Mesendoderm (in vitro differentiated cells): ENCODE measurements at regions not wholly inside any gene's neighbourhood (a gene's known extent, or its start where the extent isn't known, plus 50 kb on each side); places are given as distances from the start of the nearest gene placed in this dataset.
A peak's percentile ranks its signal among the peaks of the same experiment; 100 is the strongest.
"Not testable (repeated sequence)": the region's sequence is repeated elsewhere in the genome, so short reads cannot be mapped to it uniquely, and the experiment has no call there.

Experiments used
- DNase-seq: peaks from one replicate; pipeline ENCODE4 v3.0.0; 2013
- H2AK5ac ChIP-seq: 2 replicates; pipeline ENCODE4 v1.6.1; 2013; ENCODE audit warnings: low read length, inconsistent platforms
- H2BK120ac ChIP-seq: 2 replicates; pipeline ENCODE4 v1.6.1; 2013; ENCODE audit warnings: low read depth, mild to moderate bottlenecking, low read length, moderate library complexity, mixed read lengths
- H2BK15ac ChIP-seq: replicated peaks from 2 replicates; pipeline ENCODE4 v1.6.1; 2013; ENCODE audit warnings: low read depth, mild to moderate bottlenecking, moderate library complexity
- H2BK5ac ChIP-seq: 2 replicates; pipeline ENCODE4 v1.6.1; 2013; ENCODE audit warnings: low read length, inconsistent platforms
- H3K18ac ChIP-seq: 2 replicates; pipeline ENCODE4 v1.6.1; 2013; ENCODE audit warnings: mild to moderate bottlenecking, low read length, mixed read lengths
- H3K23ac ChIP-seq: one replicate; pipeline ENCODE4 v1.6.1; 2013; ENCODE audit warnings: low read length
- H3K27ac ChIP-seq: 2 replicates; pipeline ENCODE4 v1.5.1; 2013; ENCODE audit warnings: low read depth, mild to moderate bottlenecking, inconsistent platforms, low read length, moderate library complexity
- H3K27me3 ChIP-seq: 2 replicates; pipeline ENCODE4 v1.6.1; 2013; ENCODE audit warnings: low read length, control low read depth, mild to moderate bottlenecking, inconsistent platforms; ENCODE audit not compliant: insufficient read depth, poor library complexity
- H3K36me3 ChIP-seq: 2 replicates; pipeline ENCODE4 v1.6.1; 2013; ENCODE audit warnings: low read length, inconsistent platforms; ENCODE audit not compliant: control insufficient read depth, insufficient read depth
- H3K4ac ChIP-seq: one replicate; pipeline ENCODE4 v1.6.1; 2013; ENCODE audit warnings: low read depth, mild to moderate bottlenecking, low read length, moderate library complexity
- H3K4me1 ChIP-seq: 2 replicates; pipeline ENCODE4 v1.6.1; 2013; ENCODE audit warnings: low read depth, low read length, inconsistent platforms; ENCODE audit not compliant: control insufficient read depth
- H3K4me2 ChIP-seq: 2 replicates; pipeline ENCODE4 v1.6.1; 2013; ENCODE audit warnings: low read length
- H3K4me3 ChIP-seq: 2 replicates; pipeline ENCODE4 v1.5.1; 2013; ENCODE audit warnings: mild to moderate bottlenecking, low read length
- H3K56ac ChIP-seq: one replicate; pipeline ENCODE4 v1.6.1; 2013; ENCODE audit warnings: low read length
- H3K79me1 ChIP-seq: 2 replicates; pipeline ENCODE4 v1.6.1; 2013; ENCODE audit warnings: low read length, inconsistent platforms
- H3K79me2 ChIP-seq: 2 replicates; pipeline ENCODE4 v1.6.1; 2013; ENCODE audit warnings: mild to moderate bottlenecking, low read length; ENCODE audit not compliant: control insufficient read depth, insufficient read depth
- H3K9ac ChIP-seq: 2 replicates; pipeline ENCODE4 v1.6.1; 2013; ENCODE audit warnings: low read length, inconsistent platforms
- H4K5ac ChIP-seq: one replicate; pipeline ENCODE4 v1.6.1; 2013; ENCODE audit warnings: low read length
- H4K8ac ChIP-seq: one replicate; pipeline ENCODE4 v1.6.1; 2013; ENCODE audit warnings: low read depth, mild to moderate bottlenecking, control low read depth, low read length, moderate library complexity
- WGBS: extraction: QIAGEN DNeasy Blood & Tissue Kit; methylation state at CpG from one replicate; pipeline ENCODE4 v1.1.7; 2013; ENCODE audit warnings: low lambda C conversion rate, missing lambda C conversion rate; ENCODE audit not compliant: insufficient coverage; ENCODE audit errors: extremely low coverage; 5-methylcytosine and 5-hydroxymethylcytosine counted together

GRCh38 chr3:102916532-102916931 is 481.7 kb downstream of the ZPLD1 start:
- H4K8ac ChIP-seq: no peak overlapping the region
- no CpG with 5 or more reads among the region's 2 CpGs for WGBS
- no peak overlapping the region for H3K9ac ChIP-seq
- no peak overlapping the region for H3K4me2 ChIP-seq
- H3K4me1 ChIP-seq: no peaks in the 10 kb centered on the region
- no peak overlapping the region for H2BK15ac ChIP-seq
- no peak overlapping the region for H2AK5ac ChIP-seq
- H3K18ac ChIP-seq: no peak overlapping the region
- H3K27ac ChIP-seq: no peak overlapping the region
- no peaks in the 10 kb centered on the region for H3K79me2 ChIP-seq
- DNase-seq: no peak
- no peak overlapping the region for H2BK5ac ChIP-seq
- H3K4ac ChIP-seq: no peak overlapping the region
- H3K36me3 ChIP-seq: no peaks in the 10 kb centered on the region
- no peak overlapping the region for H2BK120ac ChIP-seq
- H3K23ac ChIP-seq: no peak overlapping the region
- H3K27me3 ChIP-seq: no peaks in the 10 kb centered on the region
- no peak overlapping the region for H3K4me3 ChIP-seq
- H4K5ac ChIP-seq: no peak overlapping the region
- H3K79me1 ChIP-seq: no peaks in the 10 kb centered on the region
- H3K56ac ChIP-seq: no peak overlapping the region

GRCh38 chr3:102926618-102927017 is 491.8 kb downstream of the ZPLD1 start:
- WGBS: no CpG with 5 or more reads among the region's 3 CpGs
- DNase-seq: peak; percentile 0
- no peak overlapping the region for H3K56ac ChIP-seq
- H3K4me2 ChIP-seq: no peak overlapping the region
- H3K36me3 ChIP-seq: no peaks in the 10 kb centered on the region
- H2BK15ac ChIP-seq: no peak overlapping the region
- H2AK5ac ChIP-seq: no peak overlapping the region
- no peak overlapping the region for H2BK5ac ChIP-seq
- no peaks in the 10 kb centered on the region for H3K79me2 ChIP-seq
- H3K79me1 ChIP-seq: no peaks in the 10 kb centered on the region
- no peak overlapping the region for H3K18ac ChIP-seq
- H3K4ac ChIP-seq: no peak overlapping the region
- H3K27ac ChIP-seq: no peak overlapping the region
- no peak overlapping the region for H3K4me3 ChIP-seq
- no peak overlapping the region for H3K23ac ChIP-seq
- no peak overlapping the region for H3K9ac ChIP-seq
- H4K5ac ChIP-seq: no peak overlapping the region
- no peak overlapping the region for H2BK120ac ChIP-seq
- H3K27me3 ChIP-seq: no peaks in the 10 kb centered on the region
- no peaks in the 10 kb centered on the region for H3K4me1 ChIP-seq
- no peak overlapping the region for H4K8ac ChIP-seq

DNA sequence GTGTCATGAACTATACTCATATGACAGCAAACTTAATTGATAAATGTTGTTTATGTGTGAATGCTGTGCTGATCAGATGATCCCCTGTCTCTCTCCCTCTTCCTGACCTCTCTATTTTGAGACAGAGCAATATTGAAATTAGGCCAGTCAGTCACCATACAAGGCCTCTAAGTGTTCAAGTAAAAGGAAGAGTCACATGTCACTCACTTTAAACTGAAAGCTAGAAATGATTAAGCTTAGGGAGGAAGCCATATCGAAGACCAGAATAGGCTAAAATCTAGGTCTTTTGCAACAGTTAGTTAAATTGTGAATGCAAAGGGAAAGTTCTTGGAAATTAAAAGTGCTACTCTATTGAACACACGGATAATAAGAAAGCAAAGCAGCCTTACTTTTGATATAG is 498.6 kb downstream of the ZPLD1 start:
- Histone ChIP-seq H3K23ac (no peak overlapping the region), H3K4ac (no peak overlapping the region), H4K8ac (no peak overlapping the region), H2AK5ac (no peak overlapping the region), H3K27me3 (no peaks in the 10 kb centered on the region), H2BK5ac (no peak overlapping the region), H3K4me2 (no peak overlapping the region), H3K27ac (no peak overlapping the region), H3K4me1 (no peaks in the 10 kb centered on the region), H2BK120ac (no peak overlapping the region), H3K36me3 (no peaks in the 10 kb centered on the region), H3K4me3 (no peak overlapping the region), H2BK15ac (no peak overlapping the region), H3K9ac (no peak overlapping the region), H3K79me2 (no peaks in the 10 kb centered on the region), H3K18ac (no peak overlapping the region), H3K56ac (no peak overlapping the region), H3K79me1 (no peaks in the 10 kb centered on the region), H4K5ac (no peak overlapping the region)
- no CpG with 5 or more reads among the region's 2 CpGs for WGBS
- no peak for DNase-seq

DNA sequence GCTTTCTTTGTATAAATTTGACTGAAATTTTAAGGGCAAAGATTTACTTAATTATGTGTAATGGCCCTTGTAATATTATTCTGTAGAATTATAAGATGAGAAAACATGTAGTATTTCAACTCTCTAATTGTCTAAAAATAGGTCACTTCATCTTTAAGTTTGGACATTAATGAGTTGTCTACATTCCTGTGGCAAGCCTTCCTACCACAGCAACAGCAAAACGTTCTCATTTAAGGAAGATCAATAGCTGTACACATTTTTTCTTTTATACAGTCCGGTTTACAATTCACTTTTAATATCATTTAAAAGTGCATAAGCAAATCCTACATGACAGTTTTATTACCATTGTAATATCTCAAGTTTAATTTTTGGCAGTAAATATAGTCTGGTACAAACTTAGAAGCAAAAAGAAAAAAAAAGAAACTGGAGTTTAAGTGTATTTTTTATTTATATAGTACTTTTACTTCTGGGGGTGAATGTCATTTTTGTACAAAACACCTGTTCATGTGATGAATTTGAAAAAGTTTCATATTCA is 501.8 kb downstream of the ZPLD1 start:
- Histone ChIP-seq H3K27me3 (no peaks in the 10 kb centered on the region), H3K27ac (no peak overlapping the region), H3K23ac (no peak overlapping the region), H3K4me3 (no peak overlapping the region), H3K4me1 (no peaks in the 10 kb centered on the region), H4K5ac (no peak overlapping the region), H2BK120ac (no peak overlapping the region), H3K56ac (no peak overlapping the region), H3K36me3 (no peaks in the 10 kb centered on the region), H3K9ac (no peak overlapping the region), H3K4me2 (no peak overlapping the region), H3K79me1 (no peaks in the 10 kb centered on the region), H3K4ac (no peak overlapping the region), H4K8ac (no peak overlapping the region), H2BK5ac (no peak overlapping the region), H3K18ac (no peak overlapping the region), H3K79me2 (no peaks in the 10 kb centered on the region), H2AK5ac (no peak overlapping the region), H2BK15ac (no peak overlapping the region)
- no peak for DNase-seq
- WGBS: no CpG with 5 or more reads among the region's 2 CpGs

- H2AK5ac ChIP-seq: no peak overlapping the region
- no peak overlapping the region for H3K23ac ChIP-seq
- H3K79me2 ChIP-seq: no peaks in the 10 kb centered on the region
- H3K79me1 ChIP-seq: no peaks in the 10 kb centered on the region
- H3K4me3 ChIP-seq: no peak overlapping the region
- H3K27me3 ChIP-seq: no peaks in the 10 kb centered on the region
- no peak overlapping the region for H3K4ac ChIP-seq
- H3K18ac ChIP-seq: no peak overlapping the region
- H2BK5ac ChIP-seq: no peak overlapping the region
- no peak overlapping the region for H3K27ac ChIP-seq
- H3K4me2 ChIP-seq: no peak overlapping the region
- H3K9ac ChIP-seq: no peak overlapping the region
- H3K36me3 ChIP-seq: no peaks in the 10 kb centered on the region
- no peak overlapping the region for H2BK15ac ChIP-seq
- no peaks in the 10 kb centered on the region for H3K4me1 ChIP-seq
- DNase-seq: no peak
- WGBS: no CpG with 5 or more reads among the region's 1 CpG
- no peak overlapping the region for H2BK120ac ChIP-seq
- H3K56ac ChIP-seq: no peak overlapping the region
- no peak overlapping the region for H4K5ac ChIP-seq
- H4K8ac ChIP-seq: no peak overlapping the region
These were observed 507.0 kb downstream of the ZPLD1 start for GRCh38 chr3:102941786-102942185.

DNA sequence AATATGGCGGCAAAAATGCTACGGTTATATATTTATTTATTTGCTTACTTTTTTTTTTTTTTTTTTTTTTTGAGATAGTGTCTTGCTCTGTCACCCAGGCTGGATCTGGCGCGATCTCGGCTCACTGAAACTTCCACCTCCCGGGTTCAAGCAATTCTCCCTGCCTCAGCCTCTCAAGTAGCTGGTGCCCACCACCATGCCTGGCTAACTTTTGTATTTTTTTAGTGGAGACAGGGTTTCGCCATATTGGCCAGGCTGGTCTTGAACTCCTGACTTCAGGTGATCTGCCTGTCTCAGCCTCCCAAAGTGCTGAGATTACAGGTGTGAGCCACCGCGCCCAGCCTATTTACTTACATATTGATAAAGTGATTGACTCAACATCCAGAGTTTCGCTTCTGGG is 511.6 kb downstream of the ZPLD1 start:
- not testable (repeated sequence) for H3K4me3 ChIP-seq, H3K36me3 ChIP-seq, H3K27me3 ChIP-seq, H3K4ac ChIP-seq, H3K4me1 ChIP-seq, H3K56ac ChIP-seq, H3K79me1 ChIP-seq, H3K27ac ChIP-seq, H2AK5ac ChIP-seq, H4K8ac ChIP-seq, H2BK5ac ChIP-seq, H3K9ac ChIP-seq, H4K5ac ChIP-seq, H3K79me2 ChIP-seq, H3K4me2 ChIP-seq, H3K18ac ChIP-seq, H3K23ac ChIP-seq, H2BK15ac ChIP-seq, H2BK120ac ChIP-seq, DNase-seq
- no CpG with 5 or more reads among the region's 10 CpGs for WGBS
